NCI-H748 (cell line): ENCODE measurements at regions not wholly inside any gene's neighbourhood (a gene's known extent, or its start where the extent isn't known, plus 50 kb on each side); places are given as distances from the start of the nearest gene placed in this dataset.
"Not testable (repeated sequence)": the region's sequence is repeated elsewhere in the genome, so short reads cannot be mapped to it uniquely, and the experiment has no call there.

Experiments
- DNase-seq: peaks from one replicate; lab custom pipeline; 2025; ENCODE audit not compliant: unreplicated experiment; lab: John Stamatoyannopoulos, UW

DNA sequence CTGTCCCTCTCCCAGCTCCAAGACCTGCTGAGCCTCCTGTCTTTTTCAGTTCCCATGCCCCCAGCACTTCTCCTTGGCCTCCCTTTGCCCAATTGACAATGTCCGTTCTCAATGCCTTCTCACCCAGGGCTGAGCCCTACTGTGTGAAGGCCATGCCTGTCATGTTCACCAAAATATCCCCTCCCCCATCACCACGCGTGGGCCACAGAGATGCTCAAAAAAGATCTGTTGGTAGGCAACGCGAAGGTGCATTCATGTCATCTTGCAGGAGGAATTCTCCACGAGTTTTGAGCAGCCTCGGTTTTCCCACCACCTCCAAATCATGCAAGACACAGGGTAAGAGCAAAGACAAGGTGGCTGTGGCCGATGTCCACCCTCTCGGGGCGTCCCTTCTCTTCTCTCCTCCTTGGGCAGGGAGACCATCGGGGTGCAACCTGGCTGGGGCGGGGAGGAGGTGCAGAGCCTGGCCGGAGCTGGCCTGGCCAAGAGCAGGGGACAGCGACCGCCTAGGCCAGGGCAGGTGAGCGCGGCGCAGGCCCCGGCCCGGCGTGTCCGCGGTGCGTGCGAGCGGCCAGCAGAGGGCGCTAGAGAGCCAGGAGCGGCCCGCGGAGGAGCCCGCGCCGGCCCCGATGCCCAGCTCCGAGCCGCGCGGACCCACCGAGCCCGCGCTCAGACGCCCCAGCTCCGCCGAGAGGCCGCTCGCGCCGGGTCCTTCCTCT lies 56.3 kb upstream of the KRTAP5-11 start:
- DNase-seq, result peak; percentile 40

DNA sequence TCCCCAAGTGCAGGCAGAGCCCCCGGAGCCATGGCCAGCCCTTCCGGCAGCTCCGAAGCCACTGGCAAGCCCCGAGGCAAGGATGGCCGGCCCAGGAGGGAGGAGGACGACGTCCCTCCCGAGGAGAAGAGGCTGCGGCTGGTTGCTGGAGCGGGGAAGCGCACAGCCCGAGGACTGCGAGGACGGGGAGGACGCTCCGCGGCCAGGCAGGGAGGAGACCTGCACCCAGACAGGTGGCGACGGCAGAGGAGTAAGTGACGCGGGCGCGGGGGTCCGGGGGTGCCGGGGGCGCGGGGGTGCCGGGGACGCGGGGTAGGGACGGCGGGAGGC lies 56.8 kb upstream of the KRTAP5-11 start:
- DNase-seq, result peak; percentile 34

DNA sequence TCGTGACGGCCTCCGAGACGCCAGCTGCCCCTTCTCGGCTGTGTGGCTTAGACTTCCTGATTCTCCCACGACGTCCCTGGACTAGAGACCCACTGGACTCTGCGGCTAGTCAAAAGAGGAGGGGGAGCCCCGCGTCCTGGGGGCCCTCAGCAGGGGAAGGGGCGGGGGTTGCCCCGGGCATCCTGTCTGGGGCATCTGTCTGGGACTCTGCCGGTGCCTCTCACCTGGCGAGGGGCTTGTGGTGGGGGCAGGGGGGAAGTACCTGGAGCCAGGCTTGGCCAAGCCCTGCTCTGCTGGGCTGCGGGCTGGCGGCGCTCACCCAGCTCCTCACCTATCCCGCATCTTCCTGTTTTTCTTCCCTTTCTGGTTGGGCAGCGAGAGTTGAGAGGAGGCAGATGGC lies 57.2 kb upstream of the KRTAP5-11 start:
- DNase-seq, result not testable (repeated sequence)

DNA sequence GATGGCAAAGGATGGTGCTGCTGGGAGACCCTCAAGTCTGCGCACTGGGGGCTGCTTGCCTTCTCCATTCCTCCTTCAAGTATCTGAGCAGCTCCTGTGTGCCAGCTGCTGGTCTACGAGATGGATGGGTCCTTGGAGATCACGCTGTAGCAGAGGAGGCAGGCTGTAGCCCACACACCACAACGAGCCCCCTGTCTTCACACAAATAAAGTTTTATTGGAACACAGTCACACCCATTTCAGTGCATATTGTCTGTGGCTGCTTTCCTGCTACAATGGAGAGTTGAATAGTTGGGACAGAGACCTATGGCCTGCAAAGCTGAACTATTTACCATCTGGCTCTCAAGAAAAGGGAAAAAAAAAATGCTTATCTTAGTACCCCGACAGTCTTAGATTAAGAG lies 64.4 kb upstream of the KRTAP5-11 start:
- not testable (repeated sequence) for DNase-seq

DNA sequence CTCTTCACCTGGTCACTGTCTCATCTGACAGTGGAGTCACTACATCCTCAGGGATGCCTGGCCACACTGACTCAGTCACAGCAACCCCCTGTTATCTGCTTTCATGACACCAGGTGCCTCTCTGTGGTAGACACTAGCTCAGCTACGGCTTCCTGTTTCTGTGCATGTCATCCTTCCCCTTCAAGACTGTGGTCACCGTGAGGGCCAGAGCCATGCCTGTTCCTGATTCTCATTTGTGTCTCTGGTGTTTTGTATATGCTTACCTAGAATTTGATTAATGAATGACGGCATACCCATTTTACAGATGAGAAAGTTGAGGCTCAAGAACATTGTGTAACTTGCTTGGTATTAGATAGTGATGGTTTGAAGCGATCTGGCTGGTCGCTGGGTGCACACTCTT lies 70.3 kb upstream of the KRTAP5-11 start:
- DNase-seq, result not testable (repeated sequence)

DNA sequence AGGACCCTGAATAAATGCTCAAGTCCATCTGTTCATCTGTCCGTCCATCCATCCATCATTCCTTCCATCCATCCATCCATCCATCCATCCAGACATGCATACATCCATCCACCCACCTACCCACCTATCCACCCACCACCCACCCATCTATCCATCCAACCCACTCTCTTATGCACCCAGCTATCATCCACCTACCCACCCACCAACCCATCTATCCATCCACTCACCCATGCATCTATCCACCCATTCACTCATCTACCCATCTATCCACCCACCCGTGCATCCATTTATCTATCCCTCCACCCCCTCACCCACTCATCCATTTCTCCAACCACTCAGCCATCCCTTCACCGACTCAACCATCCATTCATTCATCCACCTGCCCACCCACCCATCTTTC lies 71.7 kb upstream of the KRTAP5-11 start:
- not testable (repeated sequence) for DNase-seq

DNA sequence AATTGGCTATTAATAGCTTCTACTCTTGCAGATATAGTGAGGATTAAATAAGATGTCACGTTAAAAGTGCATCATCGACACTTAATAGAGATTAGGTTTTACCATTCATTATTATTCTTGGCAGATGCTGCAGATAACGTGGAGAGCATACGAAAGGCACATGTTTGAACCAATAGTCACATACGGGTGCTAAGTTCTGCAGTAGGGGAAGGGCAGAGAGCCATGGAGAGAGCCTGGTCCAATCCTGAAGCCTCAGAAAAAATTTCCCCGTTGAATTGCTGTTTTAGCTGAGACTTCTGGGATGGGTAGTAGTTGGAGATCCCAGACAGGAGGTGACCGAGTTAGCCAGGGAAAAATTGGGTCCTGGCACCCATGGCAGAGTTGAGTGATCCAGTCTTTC lies 72.4 kb upstream of the KRTAP5-11 start:
- not testable (repeated sequence) for DNase-seq

DNA sequence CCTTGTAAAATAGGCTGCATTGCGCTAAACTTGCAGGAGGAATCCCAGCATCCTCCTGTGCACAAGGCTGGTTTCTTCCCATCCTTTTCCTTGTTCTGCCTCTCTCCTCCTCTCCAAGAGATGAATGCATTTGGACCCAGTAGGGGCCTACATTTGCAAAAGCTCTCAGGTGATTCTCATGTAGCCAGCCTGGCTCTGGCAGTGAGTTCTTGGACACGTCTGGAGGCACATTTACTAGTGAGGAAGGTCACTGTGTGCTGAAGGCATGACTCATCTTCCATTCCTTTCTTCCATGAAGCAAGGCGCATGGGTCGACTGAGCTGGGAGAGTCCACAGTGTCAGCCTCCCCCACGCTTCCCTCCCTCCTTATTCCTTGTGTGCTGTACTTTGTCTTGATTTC lies 73.8 kb upstream of the KRTAP5-11 start:
- DNase-seq, result not testable (repeated sequence)

DNA sequence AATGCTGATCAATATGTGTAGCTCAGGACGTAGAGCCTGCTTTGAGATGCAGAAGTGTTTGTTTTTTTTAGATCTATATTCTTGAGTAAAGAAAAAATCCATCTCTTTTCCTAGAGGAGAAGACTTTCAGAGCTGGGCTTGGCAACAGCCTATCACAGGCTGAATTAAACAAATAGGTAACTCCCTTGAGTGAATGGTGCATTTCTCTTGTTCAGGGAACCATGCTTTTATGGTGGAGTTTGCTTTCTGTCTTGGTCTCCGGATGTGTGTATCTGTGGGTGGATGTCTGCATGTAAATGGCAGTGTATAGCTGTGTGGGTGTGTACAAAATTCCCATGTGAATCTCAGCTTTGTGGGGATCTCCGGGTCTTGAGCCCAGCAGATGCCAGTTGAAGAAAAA lies 82.3 kb upstream of the KRTAP5-11 start:
- DNase-seq, result not testable (repeated sequence)

DNA sequence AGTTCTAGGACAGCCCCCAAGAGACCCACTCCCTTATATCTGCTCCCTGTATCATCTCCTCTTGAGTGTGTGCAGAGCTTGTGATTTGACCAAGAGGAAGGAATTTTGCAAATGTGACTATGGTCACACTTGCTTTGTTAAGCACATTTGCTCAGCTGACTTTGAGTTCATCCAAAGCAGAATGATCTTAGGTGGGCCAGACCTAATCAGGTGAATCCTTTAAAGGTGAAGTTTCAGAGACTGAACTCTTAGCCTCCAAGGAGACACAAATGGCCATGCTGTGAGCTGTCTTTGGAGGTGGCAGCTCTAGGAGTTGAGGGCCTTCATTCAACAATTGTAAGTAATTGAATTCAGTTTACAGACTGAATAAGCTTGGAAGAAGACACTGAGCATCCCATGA lies 115.4 kb upstream of the KRTAP5-11 start:
- DNase-seq, result not testable (repeated sequence)

DNA sequence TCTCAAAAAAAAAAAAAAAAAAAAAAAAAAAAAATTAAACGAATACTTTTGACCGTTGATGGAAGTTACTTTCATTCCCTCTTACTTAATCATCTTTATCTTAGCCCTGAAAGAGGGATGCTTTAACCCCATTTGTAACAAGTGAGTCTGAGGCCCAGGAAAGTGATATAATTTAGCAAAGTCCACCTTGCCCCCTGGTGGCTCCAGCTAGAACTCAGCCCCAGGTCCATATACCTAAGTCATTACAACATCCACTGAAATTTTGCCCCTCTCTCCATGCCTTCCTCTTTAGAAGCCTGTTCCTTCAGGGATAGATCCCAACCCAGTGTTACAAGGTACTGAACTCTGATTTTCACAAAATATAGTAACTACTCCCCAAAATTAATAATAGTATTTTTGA lies 116.3 kb upstream of the KRTAP5-11 start:
- not testable (repeated sequence) for DNase-seq

DNA sequence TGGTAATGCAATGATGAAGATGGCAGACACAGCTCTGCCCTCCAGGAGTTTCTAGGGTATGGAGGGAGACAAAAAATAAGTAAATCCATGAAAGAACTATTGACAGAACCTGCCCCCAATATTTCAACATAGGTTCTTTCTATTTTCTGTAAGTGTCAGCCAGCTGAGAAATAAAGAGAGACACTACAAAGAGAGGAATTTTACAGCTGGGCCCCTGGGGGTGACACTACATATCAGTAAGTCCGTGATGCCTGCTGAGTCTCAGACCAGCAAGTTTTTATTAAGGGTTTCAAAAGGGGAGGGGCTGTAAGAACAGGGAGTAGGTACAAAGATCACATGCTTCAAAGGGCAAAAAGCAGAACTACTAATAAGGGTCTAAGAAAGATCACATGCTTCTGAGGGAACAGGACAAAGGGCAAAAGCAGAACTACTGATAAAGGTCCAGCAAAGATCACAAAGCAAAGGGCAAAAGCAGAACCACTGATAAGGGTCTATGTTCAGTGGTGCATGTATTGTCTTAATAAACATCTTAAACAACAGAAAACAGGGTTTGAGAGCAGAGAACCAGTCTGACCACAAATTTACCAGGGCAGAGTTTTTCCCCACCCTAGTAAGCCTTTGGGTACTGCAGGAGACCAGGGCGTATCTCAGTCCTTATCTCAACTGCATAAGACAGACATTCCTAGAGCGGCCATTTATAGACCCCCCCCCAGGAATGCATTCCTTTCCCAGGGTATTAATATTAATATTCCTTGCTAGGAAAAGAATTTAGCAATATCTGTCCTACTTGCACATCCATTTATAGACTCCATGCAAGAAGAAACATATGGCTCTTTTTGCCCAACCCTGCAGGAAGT lies 119.0 kb upstream of the KRTAP5-11 start:
- DNase-seq, result not testable (repeated sequence)

DNA sequence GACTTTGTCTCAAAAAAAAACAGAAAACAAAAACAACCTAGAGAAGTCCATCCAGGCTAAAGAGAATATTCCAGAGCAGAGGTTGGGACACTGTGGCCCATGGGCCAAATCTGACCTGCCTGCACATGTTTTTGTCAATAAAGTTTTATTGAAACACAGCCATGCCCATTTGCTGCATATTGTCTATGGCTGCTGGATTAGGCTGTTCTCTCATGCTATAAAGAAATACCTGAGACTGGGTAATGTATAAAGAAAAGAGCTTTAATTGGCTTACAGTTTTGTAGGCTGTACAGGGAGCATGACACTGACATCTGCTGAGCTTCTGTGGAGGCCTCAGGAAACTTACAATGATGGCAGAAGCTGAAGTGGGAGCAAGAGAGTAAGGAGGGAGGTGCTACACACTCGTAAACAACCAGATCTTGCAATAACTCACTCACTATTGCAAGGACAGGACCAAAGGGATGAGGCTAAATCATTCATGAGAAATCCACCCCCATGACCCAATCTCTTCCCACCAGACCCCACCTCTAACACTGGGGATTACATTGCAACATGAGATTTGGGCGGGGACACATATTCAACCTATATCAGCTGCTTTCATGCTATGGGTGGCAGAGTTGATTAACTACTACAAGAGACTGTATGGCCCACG lies 122.5 kb upstream of the KRTAP5-11 start:
- DNase-seq, result not testable (repeated sequence)

DNA sequence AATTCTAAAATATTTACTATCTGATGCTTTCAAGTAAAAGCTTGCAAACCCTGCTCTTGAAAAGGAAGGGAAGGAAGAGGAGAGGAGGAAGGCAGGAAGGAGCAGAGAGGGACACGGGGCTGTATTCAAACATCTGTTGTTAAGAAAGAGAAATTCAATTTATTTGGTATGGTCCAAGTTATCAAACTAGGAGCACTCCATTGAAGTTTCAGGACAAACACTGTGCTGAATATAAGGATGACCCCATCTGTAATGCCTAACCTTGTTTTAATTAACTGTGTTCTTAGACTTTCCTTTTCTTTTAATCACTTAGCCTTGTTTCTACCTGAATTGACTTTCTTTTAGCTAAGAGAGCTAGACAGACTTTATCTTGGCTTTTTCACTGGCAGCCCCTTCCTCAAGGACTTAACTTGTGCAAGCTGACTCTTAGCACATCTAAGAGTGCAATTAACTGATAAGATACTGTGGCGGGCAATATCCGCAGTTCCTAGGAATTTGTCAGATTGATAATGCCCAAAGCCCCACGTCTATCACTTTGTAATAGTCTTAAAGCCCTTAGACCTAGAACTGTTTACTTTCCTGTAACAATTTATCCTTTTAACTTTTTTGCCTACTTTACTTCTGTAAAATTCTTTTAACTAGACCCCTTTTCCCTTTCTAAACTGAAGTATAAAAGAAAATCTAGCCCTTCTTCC lies 123.2 kb upstream of the KRTAP5-11 start:
- DNase-seq, result not testable (repeated sequence)

DNA sequence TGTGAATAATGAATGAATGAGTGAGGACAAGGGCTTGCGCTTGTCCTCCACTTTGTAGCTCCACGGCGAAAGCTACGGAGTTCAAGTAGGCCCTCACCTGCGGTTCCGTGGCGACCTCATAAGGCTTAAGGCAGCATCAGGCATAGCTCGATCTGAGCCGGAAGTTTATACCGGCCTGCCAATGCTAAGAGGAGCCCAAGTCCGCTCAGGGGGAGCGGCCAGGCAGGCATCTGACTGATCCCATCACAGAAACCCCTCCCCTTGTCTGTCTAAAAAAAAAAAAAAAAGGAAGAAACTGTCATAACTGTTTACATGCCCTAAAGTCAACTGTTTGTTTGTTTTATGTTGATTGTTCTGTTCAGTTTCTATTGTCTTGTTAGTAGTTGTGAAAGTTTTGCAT lies 124.4 kb upstream of the KRTAP5-11 start:
- DNase-seq, result not testable (repeated sequence)

DNA sequence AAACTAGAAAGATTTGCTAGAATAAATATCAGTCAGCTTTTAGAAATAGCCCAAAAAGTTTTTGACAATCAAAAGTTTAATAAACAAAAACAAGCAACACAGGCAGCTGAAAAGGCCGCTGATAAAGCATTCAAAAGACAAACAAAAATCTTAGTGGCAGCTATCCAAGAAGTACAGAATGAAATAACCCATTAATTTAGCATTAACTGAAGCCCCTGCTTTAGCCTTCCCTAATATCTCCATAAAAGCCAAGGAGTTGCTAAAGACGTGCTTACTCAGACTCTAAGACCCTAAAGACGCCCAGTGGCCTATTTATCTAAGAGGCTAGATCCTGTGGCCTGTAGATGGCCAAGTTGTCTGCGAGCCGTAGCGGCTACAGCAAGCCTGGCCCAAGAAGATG lies 123.5 kb upstream of the DEFB108B start:
- not testable (repeated sequence) for DNase-seq

DNA sequence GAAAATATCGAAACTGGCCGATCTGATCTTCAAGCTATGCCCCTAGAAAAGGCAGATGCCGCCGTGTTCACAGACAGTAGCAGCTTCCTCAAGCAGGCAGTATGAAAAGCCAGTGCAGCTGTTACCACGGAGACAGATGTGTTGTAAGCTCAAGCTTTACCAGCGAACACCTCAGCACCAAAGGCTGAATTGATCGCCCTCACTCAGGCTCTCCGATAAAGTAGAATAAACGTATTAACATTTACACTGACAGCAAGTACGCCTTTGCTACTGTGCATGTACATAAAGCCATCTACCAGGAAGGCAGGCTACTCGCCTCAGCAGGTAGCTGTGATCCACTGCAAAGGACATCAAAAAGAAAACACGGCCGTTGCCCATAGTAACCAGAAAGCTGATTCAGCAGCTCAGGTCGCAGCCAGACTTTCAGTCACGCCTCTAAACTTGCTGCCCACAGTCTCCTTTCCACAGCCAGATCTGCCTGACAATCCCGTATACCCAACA lies 122.8 kb upstream of the DEFB108B start:
- peak; percentile 51 for DNase-seq

DNA sequence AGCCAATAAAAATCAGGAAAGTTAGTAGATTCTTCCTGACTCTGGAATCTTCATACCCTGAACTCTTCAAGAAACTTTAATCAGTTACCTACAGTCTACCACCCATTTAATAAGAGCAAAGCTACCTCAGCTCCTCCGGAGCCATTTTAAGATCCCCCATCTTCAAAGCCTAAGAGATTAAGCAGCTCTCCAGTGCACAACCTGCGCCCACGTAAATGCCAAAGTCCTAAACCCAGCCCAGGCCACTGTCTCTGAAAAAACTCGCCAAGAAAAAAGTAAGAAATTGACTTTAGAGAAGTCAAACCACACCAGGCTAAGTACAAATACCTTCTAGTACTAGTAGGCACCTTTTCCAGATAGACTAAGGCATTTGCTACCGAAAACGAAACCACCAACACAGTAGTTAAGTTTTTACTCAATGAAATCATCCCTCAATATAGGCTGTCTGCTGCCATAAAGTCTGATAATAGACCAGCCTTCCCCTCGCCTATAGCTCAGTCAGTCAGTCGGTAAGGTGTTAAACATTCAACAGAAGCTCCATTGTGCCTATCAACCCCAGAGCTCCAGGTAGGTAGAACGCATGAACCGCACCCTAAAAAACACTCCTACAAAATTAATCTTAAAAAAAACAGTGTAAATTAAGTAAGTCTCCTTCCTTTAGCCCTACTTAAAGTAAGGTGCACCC lies 122.2 kb upstream of the DEFB108B start:
- DNase-seq, result not testable (repeated sequence)

DNA sequence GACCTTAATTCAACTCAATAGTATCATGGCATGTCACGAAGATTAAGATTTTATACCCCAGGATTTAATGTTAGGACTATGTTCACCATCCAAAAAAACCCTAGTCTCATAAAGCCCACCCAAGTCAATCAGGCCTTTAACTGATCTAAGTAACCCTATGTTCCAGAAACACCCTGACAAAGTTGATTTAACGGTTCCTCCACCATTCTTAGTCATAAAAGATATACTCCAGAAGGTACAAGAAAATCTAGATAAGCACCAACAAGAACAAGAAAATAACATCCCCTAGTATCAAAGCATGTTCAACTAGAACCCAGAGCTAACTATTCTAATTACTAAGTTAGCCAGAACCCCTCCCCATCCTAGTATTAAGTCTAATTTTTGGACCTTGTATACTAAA lies 120.7 kb upstream of the DEFB108B start:
- DNase-seq, result not testable (repeated sequence)

DNA sequence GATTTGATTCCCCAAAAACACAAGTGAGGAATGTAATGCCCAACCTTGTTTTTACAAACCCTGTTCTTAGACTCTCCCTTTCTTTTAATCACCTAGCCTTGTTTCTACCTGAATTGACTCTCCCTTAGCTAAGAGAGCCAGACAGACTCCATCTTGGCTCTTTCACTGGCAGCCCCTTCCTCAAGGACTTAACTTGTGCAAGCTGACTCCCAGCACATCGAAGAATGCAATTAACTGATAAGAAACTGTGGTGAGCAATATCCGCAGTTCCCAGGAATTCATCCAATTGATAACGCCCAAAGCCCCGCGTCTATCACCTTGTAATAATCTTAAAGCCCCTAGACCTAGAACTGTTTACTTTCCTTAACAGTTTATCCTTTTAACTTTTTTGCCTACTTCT lies 120.2 kb upstream of the DEFB108B start:
- DNase-seq, result not testable (repeated sequence)
